B cell (primary cell): ENCODE measurements at regions not wholly inside any gene's neighbourhood (a gene's known extent, or its start where the extent isn't known, plus 50 kb on each side); places are given as distances from the start of the nearest gene placed in this dataset.
"Not testable (repeated sequence)": the region's sequence is repeated elsewhere in the genome, so short reads cannot be mapped to it uniquely, and the experiment has no call there.

Experiments used
- ATAC-seq: fragments of 200-7000 bp; cut with Tn5 transposase; one replicate; pipeline ENCODE4 v1.10.0; 2021; ENCODE audit warnings: low read depth, mild to moderate bottlenecking, moderate number of reproducible peaks, moderate library complexity
- CTCF ChIA-PET: fragments of 350-600 bp; sonication (Branson Sonifier 250); formaldehyde crosslinking; loops from one replicate; lab custom pipeline; 2021; ENCODE audit warnings: antibody characterized with exemption, inconsistent platforms; lab: Charles Lee
- POLR2A ChIA-PET: fragments of 350-600 bp; sonication (Branson Sonifier 250); formaldehyde crosslinking; loops from one replicate; lab custom pipeline; 2021; ENCODE audit warnings: antibody characterized with exemption; lab: Charles Lee
- DNase-seq: peaks from one replicate; pipeline ENCODE4 v3.0.0; 2013
- H2AFZ ChIP-seq: 2 replicates; pipeline ENCODE4 v1.6.1; 2012; ENCODE audit warnings: mild to moderate bottlenecking, low read depth, low read length; ENCODE audit not compliant: insufficient read depth, poor library complexity, severe bottlenecking
- H3K27ac ChIP-seq, 2 donors: 1 replicate in 1 of 2; 2 replicates in 1 of 2; pipeline ENCODE4 v1.5.1; 2012 to 2013; ENCODE audit warnings: low read length in 2 of 2, mild to moderate bottlenecking in 2 of 2, moderate library complexity in 1 of 2
- H3K27me3 ChIP-seq, 4 experiments: fragments of 200-600 bp in 1 of 4; sonication (generic) in 1 of 4; replicated peaks in 1 of 4; 1 replicate in 2 of 4; 2 replicates in 2 of 4; pipeline versions ENCODE4 v1.6.1 to v1.7.0; 2013 to 2016; ENCODE audit warnings: low read length in 3 of 4, mild to moderate bottlenecking in 2 of 4, mixed read lengths in 1 of 4, moderate library complexity in 1 of 4; ENCODE audit not compliant: insufficient read depth in 4 of 4, control insufficient read depth in 3 of 4; ENCODE audit errors: control extremely low read depth in 1 of 4
- H3K36me3 ChIP-seq, 2 experiments: replicated peaks in 1 of 2; 1 replicate in 1 of 2; 2 replicates in 1 of 2; pipeline versions ENCODE4 v1.6.1 to v1.7.1; 2013; ENCODE audit warnings: low read length in 1 of 2; ENCODE audit not compliant: insufficient read depth in 2 of 2, control insufficient read depth in 1 of 2; ENCODE audit errors: control extremely low read depth in 1 of 2, extremely low read depth in 1 of 2
- H3K4me1 ChIP-seq, 2 donors: fragments of 200-600 bp in 1 of 2; sonication (generic) in 1 of 2; 1 replicate in 1 of 2; 2 replicates in 1 of 2; pipeline versions ENCODE4 v1.5.1 to v1.6.1; 2013 to 2017; ENCODE audit warnings: low read length in 2 of 2; ENCODE audit not compliant: control insufficient read depth in 2 of 2, insufficient read depth in 2 of 2
- H3K4me2 ChIP-seq: replicated peaks from 2 replicates; pipeline ENCODE3; 2012; ENCODE audit warnings: mild to moderate bottlenecking, low read depth, low read length; ENCODE audit not compliant: poor library complexity, severe bottlenecking
- H3K4me3 ChIP-seq, 5 experiments: fragments of 200-600 bp in 1 of 5; sonication (generic) in 1 of 5; 1 replicate in 3 of 5; 2 replicates in 2 of 5; pipeline versions ENCODE4 v1.5.1 to v1.7.0; 2011 to 2016; ENCODE audit warnings: low read length in 4 of 5, mild to moderate bottlenecking in 4 of 5, low read depth in 2 of 5, control low read depth in 1 of 5, moderate library complexity in 1 of 5; ENCODE audit not compliant: insufficient read depth in 1 of 5; ENCODE audit errors: control extremely low read depth in 1 of 5, extremely low read depth in 1 of 5
- H3K79me2 ChIP-seq: fragments of 200-600 bp; sonication (generic); one replicate; pipeline ENCODE4 v1.6.0; 2016; ENCODE audit warnings: low read length; ENCODE audit not compliant: control insufficient read depth, insufficient read depth
- H3K9ac ChIP-seq: fragments of 200-600 bp; sonication (generic); 2 replicates; pipeline ENCODE4 v1.6.1; 2017; ENCODE audit warnings: mild to moderate bottlenecking, low read length, moderate library complexity
- H3K9me3 ChIP-seq, 3 donors: one replicate each; pipeline versions ENCODE4 v1.6.1 to v1.7.1; 2013; ENCODE audit warnings: low read length in 2 of 3; ENCODE audit not compliant: control insufficient read depth in 2 of 3, insufficient read depth in 1 of 3; ENCODE audit errors: control extremely low read depth in 1 of 3
- H4K20me1 ChIP-seq: 2 replicates; pipeline ENCODE4 v1.6.0; 2012; ENCODE audit warnings: mild to moderate bottlenecking, low read length; ENCODE audit not compliant: insufficient read depth, control insufficient read depth, poor library complexity, severe bottlenecking
- H3K27ac Mint-ChIP-seq: one replicate; pipeline ENCODE4 v1.8.0; 2021; ENCODE audit warnings: mixed read lengths
- H3K27me3 Mint-ChIP-seq: one replicate; pipeline ENCODE4 v1.8.0; 2021; ENCODE audit warnings: mixed read lengths
- H3K4me1 Mint-ChIP-seq: one replicate; pipeline ENCODE4 v1.8.0; 2021; ENCODE audit warnings: mixed read lengths
- H3K4me3 Mint-ChIP-seq: one replicate; pipeline ENCODE4 v1.8.0; 2021; ENCODE audit warnings: mixed read lengths
- H3K9me3 Mint-ChIP-seq: one replicate; pipeline ENCODE4 v1.8.0; 2022; ENCODE audit warnings: mixed read lengths; ENCODE audit not compliant: insufficient read depth
- EZH2 ChIP-seq: IDR thresholded peaks from 2 replicates; pipeline ENCODE4 v1.6.1; 2012; ENCODE audit warnings: borderline replicate concordance, low read depth, mild to moderate bottlenecking, moderate library complexity, low read length; ENCODE audit not compliant: insufficient read depth, poor library complexity, severe bottlenecking
- WGBS: methylation state at CpG from one replicate; pipeline ENCODE4 v1.1.5; 2013; ENCODE audit warnings: missing lambda C conversion rate; ENCODE audit not compliant: insufficient coverage; 5-methylcytosine and 5-hydroxymethylcytosine counted together
- intact Hi-C: fragments of 100-400 bp; cut with micrococcal nuclease; formaldehyde crosslinking; loops from one replicate; pipeline ENCODE4 v1.10.0; 2022
- TF ChIP-seq, protein P1 (sequence below): fragments of 200-600 bp; IDR thresholded peaks from one replicate; pipeline ENCODE4 v1.8.0; 2022; ENCODE audit warnings: antibody characterized with exemption, mild to moderate bottlenecking

DNA sequence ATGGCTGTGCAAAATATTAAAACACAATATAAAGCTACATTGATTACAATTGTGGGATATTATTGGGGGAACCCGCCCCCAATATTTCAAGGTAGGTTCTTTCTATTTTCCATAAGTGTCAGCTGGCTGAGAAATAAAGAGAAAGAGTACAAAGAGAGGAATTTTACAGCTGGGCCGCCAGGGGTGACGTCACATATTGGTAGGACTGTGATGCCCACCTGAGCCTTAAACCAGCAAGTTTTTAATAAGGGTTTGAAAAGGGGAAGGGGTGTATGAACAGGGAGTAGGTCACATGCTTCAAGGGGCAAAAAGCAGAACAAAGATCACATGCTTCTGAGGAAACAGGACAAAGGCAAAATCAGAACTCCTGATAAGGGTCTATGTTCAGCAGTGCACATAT lies 219.3 kb upstream of the CNTNAP5 start:
- POLR2A ChIA-PET, H3K27me3 Mint-ChIP-seq, H3K9ac ChIP-seq, ATAC-seq, H3K27ac Mint-ChIP-seq, H3K4me1 Mint-ChIP-seq, H2AFZ ChIP-seq, H3K27ac ChIP-seq, DNase-seq, H3K79me2 ChIP-seq, CTCF ChIA-PET, H3K4me3 ChIP-seq, intact Hi-C loops, H3K9me3 Mint-ChIP-seq, H3K4me1 ChIP-seq, H4K20me1 ChIP-seq, H3K36me3 ChIP-seq, H3K27me3 ChIP-seq, H3K4me3 Mint-ChIP-seq, H3K4me2 ChIP-seq: not testable (repeated sequence)
- H3K9me3 ChIP-seq: peaks cover 0 to 21% (median 2%) of the 10 kb centered on the region in 3 donors
- WGBS: 94% methylated on average over 2 of the region's 3 CpGs

DNA sequence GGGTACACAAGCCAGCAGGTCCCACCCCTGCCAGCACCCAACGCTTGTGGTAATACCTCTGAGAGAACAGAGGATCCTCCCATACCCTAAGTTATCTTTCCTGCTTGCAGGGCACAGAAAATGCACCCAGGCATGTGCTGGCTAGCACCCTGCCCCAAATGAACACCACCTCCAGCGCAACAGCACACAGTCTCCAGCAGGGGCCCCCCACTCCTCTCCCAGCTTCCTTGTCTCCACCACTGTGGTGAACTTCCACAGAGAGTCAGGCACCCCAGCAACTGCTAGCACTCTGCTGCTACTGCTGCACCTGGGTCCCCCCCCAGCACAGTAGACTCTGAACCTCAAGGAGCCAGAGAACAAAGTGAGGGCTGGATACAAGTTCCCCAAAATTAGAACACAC lies 216.8 kb upstream of the CNTNAP5 start:
- H3K4me2 ChIP-seq: no peak overlapping the region

More for the DNA sequence above, 216.8 kb upstream of the CNTNAP5 start:
- Histone ChIP-seq H3K27me3 (no peaks in the 10 kb centered on the region), H3K36me3 (no peaks in the 10 kb centered on the region), H3K27ac (no peak overlapping the region), H2AFZ (no peak overlapping the region), H3K79me2 (no peaks in the 10 kb centered on the region), H3K9me3 (peaks cover 0 to 21% (median 2%) of the 10 kb centered on the region in 3 donors), H4K20me1 (no peaks in the 10 kb centered on the region), H3K9ac (no peak overlapping the region), H3K4me3 (no peak overlapping the region), H3K4me1 (no peaks in the 10 kb centered on the region)
- no peaks in the 10 kb centered on the region for H3K27me3 Mint-ChIP-seq
- DNase-seq (no peak), ATAC-seq (no peak)
- TF ChIP-seq, protein P1, sequence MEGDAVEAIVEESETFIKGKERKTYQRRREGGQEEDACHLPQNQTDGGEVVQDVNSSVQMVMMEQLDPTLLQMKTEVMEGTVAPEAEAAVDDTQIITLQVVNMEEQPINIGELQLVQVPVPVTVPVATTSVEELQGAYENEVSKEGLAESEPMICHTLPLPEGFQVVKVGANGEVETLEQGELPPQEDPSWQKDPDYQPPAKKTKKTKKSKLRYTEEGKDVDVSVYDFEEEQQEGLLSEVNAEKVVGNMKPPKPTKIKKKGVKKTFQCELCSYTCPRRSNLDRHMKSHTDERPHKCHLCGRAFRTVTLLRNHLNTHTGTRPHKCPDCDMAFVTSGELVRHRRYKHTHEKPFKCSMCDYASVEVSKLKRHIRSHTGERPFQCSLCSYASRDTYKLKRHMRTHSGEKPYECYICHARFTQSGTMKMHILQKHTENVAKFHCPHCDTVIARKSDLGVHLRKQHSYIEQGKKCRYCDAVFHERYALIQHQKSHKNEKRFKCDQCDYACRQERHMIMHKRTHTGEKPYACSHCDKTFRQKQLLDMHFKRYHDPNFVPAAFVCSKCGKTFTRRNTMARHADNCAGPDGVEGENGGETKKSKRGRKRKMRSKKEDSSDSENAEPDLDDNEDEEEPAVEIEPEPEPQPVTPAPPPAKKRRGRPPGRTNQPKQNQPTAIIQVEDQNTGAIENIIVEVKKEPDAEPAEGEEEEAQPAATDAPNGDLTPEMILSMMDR: no peak
- no peak for TF ChIP-seq EZH2
- no peak overlapping the region for H3K4me3 Mint-ChIP-seq
- POLR2A ChIA-PET: no interaction called here
- H3K27ac Mint-ChIP-seq: no peak overlapping the region
- H3K4me1 Mint-ChIP-seq: no peaks in the 10 kb centered on the region
- CTCF ChIA-PET: no interaction called here
- peaks cover 8% of the 10 kb centered on the region for H3K9me3 Mint-ChIP-seq
- intact Hi-C loops: no loop called here
- WGBS: 90% methylated on average over 2 of the region's 2 CpGs
